K562 (cell line): ENCODE measurements at regions not wholly inside any gene's neighbourhood (a gene's known extent, or its start where the extent isn't known, plus 50 kb on each side); places are given as distances from the start of the nearest gene placed in this dataset.

Experiments used
- ATAC-seq: fragments of 200-7000 bp; cut with Tn5 transposase; 3 replicates; pipeline ENCODE4 v1.9.1; 2020; ENCODE audit warnings: moderate library complexity
- BruUV-seq: library from RNA; stranded (reverse); fragments of 400-500 nt; replicated peaks from 2 replicates; lab custom pipeline; 2021; lab: Mats Ljungman, UMichigan
- CTCF ChIA-PET: fragments of 300-600 bp; formaldehyde crosslinking; extraction: SDS; loops from one replicate; lab custom pipeline; 2021; ENCODE audit warnings: low intra/inter-chr PET ratio; lab: Yijun Ruan, JAX
- POLR2A ChIA-PET: fragments of 300-600, 350-650 bp; sonication (Branson Sonifier 250); formaldehyde crosslinking; extraction: SDS; loops from one replicate; lab custom pipeline; 2021; ENCODE audit warnings: antibody characterized with exemption, inconsistent platforms; lab: Yijun Ruan, JAX
- DNase-seq, 4 experiments: peaks; one replicate each; pipeline versions ENCODE4 v3.0.0 to v3.0.0-alpha.2; 2011 to 2018; ENCODE audit warnings: low spot score in 3 of 4, mixed read lengths in 3 of 4; ENCODE audit errors: extremely low read depth in 1 of 4
- FAIRE-seq: peaks from 2 replicates; lab custom pipeline; 2011; peaks lifted over from hg19 to GRCh38; lab: Jason Lieb, UNC
- H2AFZ ChIP-seq: 2 replicates; pipeline ENCODE4 v1.6.0; 2011; ENCODE audit warnings: low read depth, low read length, control low read depth, inconsistent platforms
- H3K27ac ChIP-seq: fragments of 200-600 bp; 3 replicates; pipeline ENCODE4 v1.8.0; 2011; ENCODE audit warnings: low read depth, mild to moderate bottlenecking, control low read depth, inconsistent platforms, low read length, moderate library complexity, mixed read lengths; ENCODE audit errors: extremely low read depth
- H3K27me3 ChIP-seq, 2 experiments: fragments of 300-600 bp in 1 of 2; 2 replicates in 1 of 2; 3 replicates in 1 of 2; pipeline versions ENCODE4 v1.6.0 to v1.8.0; 2011; ENCODE audit warnings: inconsistent platforms in 2 of 2, low read length in 2 of 2, mild to moderate bottlenecking in 1 of 2, mixed read lengths in 1 of 2, moderate library complexity in 1 of 2; ENCODE audit not compliant: control insufficient read depth in 2 of 2, insufficient read depth in 2 of 2
- H3K36me3 ChIP-seq: fragments of 300-600 bp; 3 replicates; pipeline ENCODE4 v1.8.0; 2011; ENCODE audit warnings: mild to moderate bottlenecking, low read length, inconsistent platforms; ENCODE audit not compliant: control insufficient read depth, insufficient read depth
- H3K4me1 ChIP-seq, 2 experiments: fragments of 200-600 bp in 1 of 2; replicated peaks in 1 of 2; 2 replicates in 1 of 2; 3 replicates in 1 of 2; pipeline versions ENCODE4 v1.5.1 to v1.8.0; 2011; ENCODE audit warnings: inconsistent platforms in 2 of 2, low read length in 2 of 2, mild to moderate bottlenecking in 1 of 2, mixed read lengths in 1 of 2, moderate library complexity in 1 of 2; ENCODE audit not compliant: control insufficient read depth in 2 of 2, insufficient read depth in 2 of 2
- H3K4me2 ChIP-seq: 2 replicates; pipeline ENCODE4 v1.6.1; 2011; ENCODE audit warnings: low read length, control low read depth, inconsistent platforms, mixed read lengths; ENCODE audit not compliant: insufficient read depth
- H3K4me3 ChIP-seq: fragments of 200-600 bp; sonication (generic), shearing (Covaris generic); 2 replicates; pipeline ENCODE4 v1.5.1; 2016; ENCODE audit warnings: control low read depth, inconsistent platforms
- H3K79me2 ChIP-seq: fragments of 200-600 bp; 3 replicates; pipeline ENCODE4 v1.8.0; 2011; ENCODE audit warnings: low read length, inconsistent platforms; ENCODE audit not compliant: control insufficient read depth, insufficient read depth
- H3K9ac ChIP-seq, 2 experiments: 2 replicates each; pipeline versions ENCODE4 v1.6.0 to v1.6.1; 2011; ENCODE audit warnings: low read depth in 2 of 2, low read length in 2 of 2, control low read depth in 1 of 2, inconsistent platforms in 1 of 2, mild to moderate bottlenecking in 1 of 2, mixed read lengths in 1 of 2; ENCODE audit not compliant: insufficient read depth in 1 of 2
- H3K9me1 ChIP-seq: one replicate; pipeline ENCODE4 v1.6.0; 2011; ENCODE audit warnings: inconsistent platforms, mild to moderate bottlenecking, low read length, moderate library complexity; ENCODE audit not compliant: control insufficient read depth, insufficient read depth
- H3K9me3 ChIP-seq: replicated peaks from 2 replicates; pipeline ENCODE4 v1.5.1; 2011; ENCODE audit warnings: low read depth, low read length, inconsistent platforms; ENCODE audit not compliant: control insufficient read depth, insufficient read depth
- H4K20me1 ChIP-seq: replicated peaks from 2 replicates; pipeline ENCODE4 v1.6.1; 2011; ENCODE audit warnings: low read length, inconsistent platforms, mixed read lengths; ENCODE audit not compliant: control insufficient read depth, insufficient read depth
- FOS ChIP-seq: IDR thresholded peaks from 3 replicates; pipeline ENCODE4 v1.6.1; 2011; ENCODE audit not compliant: insufficient read length; ENCODE audit errors: extremely low read depth
- GATA2 ChIP-seq: sonication (generic); formaldehyde crosslinking; IDR thresholded peaks from 2 replicates; pipeline ENCODE4 v1.4.0; 2020; ENCODE audit warnings: mild to moderate bottlenecking, missing genetic modification reagents
- HDAC2 ChIP-seq: fragments of 450-650 bp; IDR thresholded peaks from 2 replicates; pipeline ENCODE4 v1.6.1; 2016; ENCODE audit warnings: mild to moderate bottlenecking
- KLF16 ChIP-seq: IDR thresholded peaks from 2 replicates; pipeline ENCODE4 v1.6.1; 2016; ENCODE audit warnings: antibody characterized with exemption
- MYNN ChIP-seq, 2 experiments: sonication (generic); formaldehyde crosslinking in 1 of 2; IDR thresholded peaks; 2 replicates each; pipeline versions ENCODE4 v1.5.0 to v1.6.1; 2016 to 2020; ENCODE audit warnings: antibody characterized with exemption in 1 of 2, missing genetic modification reagents in 1 of 2
- PTTG1 ChIP-seq: fragments of 450-650 bp; IDR thresholded peaks from 2 replicates; pipeline ENCODE4 v1.6.1; 2016; ENCODE audit warnings: low read depth, mild to moderate bottlenecking, missing genetic modification characterization, missing compliant biosample characterization
- RBM25 ChIP-seq: fragments of 200-400 bp; formaldehyde crosslinking; IDR thresholded peaks from 2 replicates; pipeline ENCODE4 v1.6.1; 2018; ENCODE audit warnings: low read length, low read depth, moderate library complexity; ENCODE audit not compliant: severe bottlenecking
- RFX7 ChIP-seq: fragments of 250-450 bp; sonication (Bioruptor Pico); IDR thresholded peaks from 2 replicates; pipeline ENCODE4 v1.5.1; 2021; ENCODE audit warnings: mild to moderate bottlenecking
- SMAD3 ChIP-seq: fragments of 450-650 bp; formaldehyde crosslinking; conservative IDR thresholded peaks from 2 replicates; pipeline ENCODE4 v1.4.0; 2020; ENCODE audit warnings: mild to moderate bottlenecking
- ZEB2 ChIP-seq: fragments of 450-650 bp; IDR thresholded peaks from 2 replicates; pipeline ENCODE4 v1.6.1; 2016
- WGBS: fragments of 100-300 bp; shearing (Covaris generic); methylation state at CpG from one replicate; pipeline ENCODE4 v1.1.6; 2016; ENCODE audit warnings: low coverage, mixed read lengths; ENCODE audit not compliant: insufficient coverage; ENCODE audit errors: missing lambda C conversion rate; 5-methylcytosine and 5-hydroxymethylcytosine counted together
- in situ Hi-C: fragments of 300-500 bp; cut with MboI; formaldehyde crosslinking; loops from 4 replicates; pipeline ENCODE4 v1.15.0; 2018; ENCODE audit warnings: inconsistent platforms, mixed read lengths
- intact Hi-C: fragments of 100-400 bp; cut with micrococcal nuclease; formaldehyde crosslinking; loops from 2 replicates; pipeline ENCODE4 v1.14.2; 2022
- TF ChIP-seq, protein P1 (sequence below): fragments of 450-650 bp; conservative IDR thresholded peaks from 2 replicates; pipeline ENCODE4 v1.6.1; 2016; ENCODE audit warnings: missing genetic modification characterization, low read depth, mild to moderate bottlenecking, missing compliant biosample characterization, moderate library complexity
- TF ChIP-seq, protein P2 (sequence below): fragments of 450-650 bp; IDR thresholded peaks from 2 replicates; pipeline ENCODE4 v1.6.1; 2018; ENCODE audit warnings: mild to moderate bottlenecking, low read depth; ENCODE audit not compliant: partially characterized antibody
- TF ChIP-seq, protein P3 (sequence below): fragments of 250-450 bp; sonication (Bioruptor Pico); IDR thresholded peaks from 2 replicates; pipeline ENCODE4 v1.4.0; 2020; ENCODE audit warnings: mild to moderate bottlenecking
- TF ChIP-seq, protein P4 (sequence below): fragments of 250-450 bp; sonication (Bioruptor Pico); IDR thresholded peaks from 2 replicates; pipeline ENCODE4 v1.4.0; 2020; ENCODE audit warnings: borderline replicate concordance
- TF ChIP-seq, protein P5 (sequence below): fragments of 450-650 bp; formaldehyde crosslinking; IDR thresholded peaks from 2 replicates; pipeline ENCODE4 v1.4.0; 2022; ENCODE audit warnings: missing genetic modification characterization

DNA sequence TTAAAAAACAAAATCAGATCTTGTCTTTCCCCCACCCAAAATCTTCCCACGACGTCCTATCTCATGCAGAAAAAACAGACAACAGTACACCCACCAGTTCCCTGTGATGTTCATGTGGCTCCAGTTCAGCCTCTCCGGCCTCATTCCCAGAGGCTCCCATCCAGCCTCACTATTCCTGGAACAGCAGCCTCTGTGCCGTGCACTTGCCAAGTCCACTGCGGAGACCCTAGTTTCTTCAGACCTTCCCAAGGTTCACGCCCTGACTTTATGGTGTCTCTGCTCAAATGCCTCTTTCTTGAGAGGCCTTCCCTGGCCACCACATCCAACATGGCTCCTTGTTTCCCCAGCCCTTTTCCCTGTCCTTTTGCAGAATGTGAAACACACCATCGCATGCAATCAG is 106.3 kb upstream of the BACE2 start (continued):
- no peak for TF ChIP-seq ZEB2
- TF ChIP-seq MYNN (IDR thresholded peaks at IDR 0.05): no peak
- no peak for TF ChIP-seq MYNN (CRISPR knock-in tag; IDR thresholded peaks at IDR 0.05)
- TF ChIP-seq SMAD3 (CRISPR knock-in tag): no peak
- TF ChIP-seq, protein P1, sequence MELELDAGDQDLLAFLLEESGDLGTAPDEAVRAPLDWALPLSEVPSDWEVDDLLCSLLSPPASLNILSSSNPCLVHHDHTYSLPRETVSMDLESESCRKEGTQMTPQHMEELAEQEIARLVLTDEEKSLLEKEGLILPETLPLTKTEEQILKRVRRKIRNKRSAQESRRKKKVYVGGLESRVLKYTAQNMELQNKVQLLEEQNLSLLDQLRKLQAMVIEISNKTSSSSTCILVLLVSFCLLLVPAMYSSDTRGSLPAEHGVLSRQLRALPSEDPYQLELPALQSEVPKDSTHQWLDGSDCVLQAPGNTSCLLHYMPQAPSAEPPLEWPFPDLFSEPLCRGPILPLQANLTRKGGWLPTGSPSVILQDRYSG (tag): no peak
- no peak for TF ChIP-seq KLF16
- no peak for TF ChIP-seq RBM25
- no peak for TF ChIP-seq FOS
- no peak for TF ChIP-seq GATA2 (CRISPR knock-in tag)

DNA sequence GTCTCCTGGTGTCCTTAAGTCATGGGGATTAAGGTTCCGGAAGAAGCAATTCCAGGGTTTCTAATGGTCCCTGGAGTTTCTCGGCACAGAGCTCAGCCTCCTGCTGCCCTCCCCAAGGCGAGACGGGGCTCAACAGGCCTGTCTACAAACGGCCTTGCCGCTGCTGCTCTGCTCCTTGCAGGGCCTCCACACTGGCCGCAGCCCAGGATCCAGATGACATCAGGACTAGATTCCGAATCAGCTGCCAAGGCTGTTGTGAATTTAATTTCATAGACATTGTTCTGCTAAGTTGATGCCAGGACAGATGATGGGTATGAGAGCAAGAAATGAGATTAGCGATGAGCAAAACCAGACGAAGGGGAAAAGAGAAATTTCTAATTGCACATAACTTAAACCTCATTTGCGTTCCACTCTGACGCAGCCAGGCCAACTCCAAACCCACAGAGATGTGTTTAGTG is 103.6 kb upstream of the BACE2 start:
- Histone ChIP-seq H3K4me1 (no peaks in the 10 kb centered on the region; a peak in 1 of 5 replicates), H3K27me3 (no peaks in the 10 kb centered on the region), H3K9ac (no peak overlapping the region), H3K4me3 (no peak overlapping the region), H3K27ac (no peak overlapping the region), H3K9me1 (no peaks in the 10 kb centered on the region), H3K79me2 (no peaks in the 10 kb centered on the region), H4K20me1 (no peaks in the 10 kb centered on the region), H3K4me2 (no peak overlapping the region), H3K9me3 (no peaks in the 10 kb centered on the region), H2AFZ (no peak overlapping the region), H3K36me3 (no peaks in the 10 kb centered on the region)
- in situ Hi-C loops (no loop called here), intact Hi-C loops (no loop called here)
- DNase-seq (no peak), ATAC-seq (no peak), FAIRE-seq (no peak)
- CTCF ChIA-PET: no interaction called here
- POLR2A ChIA-PET: no interaction called here
- no TSS peak for BruUV-seq
- WGBS: under 1% methylated on average over 12 of the region's 12 CpGs
- TF ChIP-seq PTTG1 (tag) (no peak), HDAC2 (no peak), RFX7 (CRISPR knock-in tag) (no peak)
- TF ChIP-seq, protein P2, sequence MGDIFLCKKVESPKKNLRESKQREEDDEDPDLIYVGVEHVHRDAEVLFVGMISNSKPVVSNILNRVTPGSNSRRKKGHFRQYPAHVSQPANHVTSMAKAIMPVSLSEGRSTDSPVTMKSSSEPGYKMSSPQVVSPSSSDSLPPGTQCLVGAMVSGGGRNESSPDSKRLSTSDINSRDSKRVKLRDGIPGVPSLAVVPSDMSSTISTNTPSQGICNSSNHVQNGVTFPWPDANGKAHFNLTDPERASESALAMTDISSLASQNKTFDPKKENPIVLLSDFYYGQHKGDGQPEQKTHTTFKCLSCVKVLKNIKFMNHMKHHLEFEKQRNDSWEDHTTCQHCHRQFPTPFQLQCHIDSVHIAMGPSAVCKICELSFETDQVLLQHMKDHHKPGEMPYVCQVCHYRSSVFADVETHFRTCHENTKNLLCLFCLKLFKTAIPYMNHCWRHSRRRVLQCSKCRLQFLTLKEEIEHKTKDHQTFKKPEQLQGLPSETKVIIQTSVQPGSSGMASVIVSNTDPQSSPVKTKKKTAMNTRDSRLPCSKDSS: no peak
- TF ChIP-seq, protein P3, sequence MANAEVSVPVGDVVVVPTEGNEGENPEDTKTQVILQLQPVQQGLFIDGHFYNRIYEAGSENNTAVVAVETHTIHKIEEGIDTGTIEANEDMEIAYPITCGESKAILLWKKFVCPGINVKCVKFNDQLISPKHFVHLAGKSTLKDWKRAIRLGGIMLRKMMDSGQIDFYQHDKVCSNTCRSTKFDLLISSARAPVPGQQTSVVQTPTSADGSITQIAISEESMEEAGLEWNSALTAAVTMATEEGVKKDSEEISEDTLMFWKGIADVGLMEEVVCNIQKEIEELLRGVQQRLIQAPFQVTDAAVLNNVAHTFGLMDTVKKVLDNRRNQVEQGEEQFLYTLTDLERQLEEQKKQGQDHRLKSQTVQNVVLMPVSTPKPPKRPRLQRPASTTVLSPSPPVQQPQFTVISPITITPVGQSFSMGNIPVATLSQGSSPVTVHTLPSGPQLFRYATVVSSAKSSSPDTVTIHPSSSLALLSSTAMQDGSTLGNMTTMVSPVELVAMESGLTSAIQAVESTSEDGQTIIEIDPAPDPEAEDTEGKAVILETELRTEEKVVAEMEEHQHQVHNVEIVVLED: no peak
- TF ChIP-seq, protein P4, sequence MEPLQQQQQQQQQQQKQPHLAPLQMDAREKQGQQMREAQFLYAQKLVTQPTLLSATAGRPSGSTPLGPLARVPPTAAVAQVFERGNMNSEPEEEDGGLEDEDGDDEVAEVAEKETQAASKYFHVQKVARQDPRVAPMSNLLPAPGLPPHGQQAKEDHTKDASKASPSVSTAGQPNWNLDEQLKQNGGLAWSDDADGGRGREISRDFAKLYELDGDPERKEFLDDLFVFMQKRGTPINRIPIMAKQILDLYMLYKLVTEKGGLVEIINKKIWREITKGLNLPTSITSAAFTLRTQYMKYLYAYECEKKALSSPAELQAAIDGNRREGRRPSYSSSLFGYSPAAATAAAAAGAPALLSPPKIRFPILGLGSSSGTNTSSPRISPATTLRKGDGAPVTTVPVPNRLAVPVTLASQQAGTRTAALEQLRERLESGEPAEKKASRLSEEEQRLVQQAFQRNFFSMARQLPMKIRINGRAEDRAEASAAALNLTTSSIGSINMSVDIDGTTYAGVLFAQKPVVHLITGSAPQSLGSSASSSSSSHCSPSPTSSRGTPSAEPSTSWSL (CRISPR knock-in tag): no peak
- TF ChIP-seq, protein P5, sequence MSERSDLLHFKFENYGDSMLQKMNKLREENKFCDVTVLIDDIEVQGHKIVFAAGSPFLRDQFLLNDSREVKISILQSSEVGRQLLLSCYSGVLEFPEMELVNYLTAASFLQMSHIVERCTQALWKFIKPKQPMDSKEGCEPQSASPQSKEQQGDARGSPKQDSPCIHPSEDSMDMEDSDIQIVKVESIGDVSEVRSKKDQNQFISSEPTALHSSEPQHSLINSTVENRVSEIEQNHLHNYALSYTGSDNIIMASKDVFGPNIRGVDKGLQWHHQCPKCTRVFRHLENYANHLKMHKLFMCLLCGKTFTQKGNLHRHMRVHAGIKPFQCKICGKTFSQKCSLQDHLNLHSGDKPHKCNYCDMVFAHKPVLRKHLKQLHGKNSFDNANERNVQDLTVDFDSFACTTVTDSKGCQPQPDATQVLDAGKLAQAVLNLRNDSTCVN (CRISPR knock-in tag): no peak
